ENCODE measurements at regions not wholly inside any gene's neighbourhood (a gene's known extent, or its start where the extent isn't known, plus 50 kb on each side); places are given as distances from the start of the nearest gene placed in this dataset.
"Not testable (repeated sequence)": the region's sequence is repeated elsewhere in the genome, so short reads cannot be mapped to it uniquely, and the experiment has no call there.

DNA sequence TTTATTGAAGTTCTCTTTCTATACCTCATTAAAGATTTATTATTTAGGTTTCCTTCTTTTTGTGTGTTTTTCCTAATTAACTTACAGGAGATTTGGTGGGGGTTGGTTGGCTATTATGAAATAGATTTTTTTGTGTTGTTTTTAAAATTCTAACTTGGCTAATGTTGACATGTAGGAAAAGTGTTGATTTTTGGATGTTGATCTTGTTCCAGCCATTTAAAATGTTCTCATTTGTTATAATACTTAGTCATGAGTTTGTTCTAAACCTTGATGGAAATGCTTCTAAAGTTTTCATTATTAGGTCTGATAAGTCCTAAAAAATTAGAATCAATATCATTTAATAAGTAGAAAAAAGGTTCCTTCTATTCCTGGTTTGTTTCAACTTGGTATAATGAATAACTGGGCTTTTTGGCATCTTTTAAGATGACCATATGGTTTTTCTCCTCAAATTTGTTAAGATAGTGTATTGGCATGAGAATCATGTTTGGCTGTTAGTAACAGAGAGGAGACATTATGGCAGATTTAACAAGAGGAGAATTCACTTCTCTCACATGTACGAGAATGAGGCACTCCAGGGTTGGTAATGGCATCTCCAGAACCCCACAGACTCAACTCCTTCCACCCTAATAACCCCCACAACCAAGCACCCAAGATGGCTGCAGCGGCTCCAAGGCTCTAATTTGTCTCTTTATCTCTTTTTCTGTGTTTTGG is 104.1 kb downstream of the ARHGAP11B start:
- TF ChIP-seq POLR2A (IDR thresholded peaks at IDR 0.05; ENCODE audit: low read length); GATA1 (IDR thresholded peaks at IDR 0.05; ENCODE audit: low read depth, low read length): not testable (repeated sequence)
